ENCODE measurements at regions not wholly inside any gene's neighbourhood (a gene's known extent, or its start where the extent isn't known, plus 50 kb on each side); places are given as distances from the start of the nearest gene placed in this dataset.

DNA sequence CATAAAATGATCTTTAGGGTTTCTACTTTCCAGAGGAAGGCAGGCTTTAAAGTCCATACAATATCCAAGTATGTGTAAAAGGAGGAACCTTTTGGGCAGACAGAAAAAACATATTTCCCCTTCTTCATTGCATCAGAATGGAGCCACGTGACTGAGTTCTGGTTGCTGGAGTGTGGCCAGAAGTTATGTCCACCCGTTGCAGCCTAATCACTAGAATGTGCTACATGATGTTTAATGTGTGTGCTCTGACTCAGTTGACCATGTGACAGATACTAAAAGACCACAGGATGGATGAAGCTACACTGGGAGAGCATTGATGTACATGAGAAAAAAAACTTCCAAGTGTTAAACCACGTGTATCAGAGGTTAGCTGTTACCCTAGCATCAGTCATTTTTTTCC lies 460.9 kb downstream of the RIT2 start:
- TF ChIP-seq POLR2A (IDR thresholded peaks at IDR 0.05; ENCODE audit: low read depth, low read length) (no peak), TAF1 (IDR thresholded peaks at IDR 0.05; ENCODE audit: low read depth, low read length) (no peak)
